ENCODE measurements at regions not wholly inside any gene's neighbourhood (a gene's known extent, or its start where the extent isn't known, plus 50 kb on each side); places are given as distances from the start of the nearest gene placed in this dataset.

DNA sequence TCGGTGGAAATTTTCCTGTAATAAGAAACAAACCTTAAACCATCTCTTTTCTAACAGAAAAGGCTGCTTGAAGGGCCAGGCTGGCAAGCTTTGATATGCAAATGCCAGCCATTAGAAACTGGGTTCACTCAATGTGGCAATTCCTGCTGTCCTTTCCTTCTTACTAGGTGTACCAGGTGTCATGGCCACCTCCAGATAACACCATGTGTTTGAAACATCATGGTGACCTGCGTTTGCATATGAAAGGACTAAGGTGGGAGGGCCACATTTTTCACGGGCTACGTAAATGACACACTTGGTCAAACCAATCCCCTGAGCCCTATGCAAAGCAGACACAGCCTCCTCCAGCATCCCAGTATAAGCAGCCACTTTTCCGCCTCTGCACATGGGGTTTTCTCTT is 789.1 kb upstream of the SLITRK5 start:
- no peak overlapping the region for H3K27ac ChIP-seq
- TF ChIP-seq, protein P1, sequence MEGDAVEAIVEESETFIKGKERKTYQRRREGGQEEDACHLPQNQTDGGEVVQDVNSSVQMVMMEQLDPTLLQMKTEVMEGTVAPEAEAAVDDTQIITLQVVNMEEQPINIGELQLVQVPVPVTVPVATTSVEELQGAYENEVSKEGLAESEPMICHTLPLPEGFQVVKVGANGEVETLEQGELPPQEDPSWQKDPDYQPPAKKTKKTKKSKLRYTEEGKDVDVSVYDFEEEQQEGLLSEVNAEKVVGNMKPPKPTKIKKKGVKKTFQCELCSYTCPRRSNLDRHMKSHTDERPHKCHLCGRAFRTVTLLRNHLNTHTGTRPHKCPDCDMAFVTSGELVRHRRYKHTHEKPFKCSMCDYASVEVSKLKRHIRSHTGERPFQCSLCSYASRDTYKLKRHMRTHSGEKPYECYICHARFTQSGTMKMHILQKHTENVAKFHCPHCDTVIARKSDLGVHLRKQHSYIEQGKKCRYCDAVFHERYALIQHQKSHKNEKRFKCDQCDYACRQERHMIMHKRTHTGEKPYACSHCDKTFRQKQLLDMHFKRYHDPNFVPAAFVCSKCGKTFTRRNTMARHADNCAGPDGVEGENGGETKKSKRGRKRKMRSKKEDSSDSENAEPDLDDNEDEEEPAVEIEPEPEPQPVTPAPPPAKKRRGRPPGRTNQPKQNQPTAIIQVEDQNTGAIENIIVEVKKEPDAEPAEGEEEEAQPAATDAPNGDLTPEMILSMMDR (IDR thresholded peaks at IDR 0.05), result no peak

DNA sequence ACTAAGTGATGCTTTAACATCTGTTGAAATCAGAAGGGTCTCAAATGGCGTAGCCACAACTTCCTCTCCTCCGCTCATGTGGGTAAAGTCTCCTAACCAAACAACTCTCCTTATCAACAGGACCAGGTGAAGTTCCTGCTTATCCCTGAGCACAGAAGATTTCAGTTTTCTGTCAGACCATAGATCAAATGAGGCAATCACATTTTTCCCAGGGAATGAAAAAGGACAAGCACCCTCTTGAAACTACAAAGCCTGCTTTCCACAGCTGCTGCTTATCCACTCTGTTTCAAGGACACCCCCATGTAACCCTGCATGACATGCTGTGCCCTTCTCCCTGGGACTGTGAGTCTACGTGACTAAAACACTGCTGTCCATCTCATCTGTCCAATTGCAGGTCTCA is 788.3 kb upstream of the SLITRK5 start:
- no peak overlapping the region for H3K27ac ChIP-seq

DNA sequence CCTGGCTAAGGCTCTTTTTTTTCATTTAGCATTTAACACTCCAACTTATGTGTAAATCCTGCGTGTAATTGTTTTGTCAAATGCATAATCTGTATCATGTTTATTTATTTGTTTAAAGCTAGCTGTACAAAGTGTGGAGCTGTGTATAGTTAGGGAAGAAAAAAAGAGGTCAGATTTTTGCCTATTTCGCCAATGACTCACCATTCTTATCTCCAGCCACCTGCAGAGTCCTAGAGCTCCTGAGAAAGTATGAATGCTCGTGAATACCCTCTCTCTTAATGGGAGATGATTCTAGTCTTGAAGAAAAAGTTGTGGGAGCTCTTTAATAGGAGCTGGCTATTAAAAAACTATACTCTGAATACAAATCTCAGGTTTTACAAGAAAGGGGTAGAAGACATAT is 778.8 kb upstream of the SLITRK5 start:
- TF ChIP-seq ZFX (IDR thresholded peaks at IDR 0.05; ENCODE audit: borderline replicate concordance), result no peak
- TF ChIP-seq, protein P1 (IDR thresholded peaks at IDR 0.05), result no peak
- H3K27ac ChIP-seq, result no peak overlapping the region

More for the DNA sequence above, 788.3 kb upstream of the SLITRK5 start:
- no peak for TF ChIP-seq ZFX (IDR thresholded peaks at IDR 0.05; ENCODE audit: borderline replicate concordance)
- TF ChIP-seq, protein P1 (IDR thresholded peaks at IDR 0.05), result no peak

DNA sequence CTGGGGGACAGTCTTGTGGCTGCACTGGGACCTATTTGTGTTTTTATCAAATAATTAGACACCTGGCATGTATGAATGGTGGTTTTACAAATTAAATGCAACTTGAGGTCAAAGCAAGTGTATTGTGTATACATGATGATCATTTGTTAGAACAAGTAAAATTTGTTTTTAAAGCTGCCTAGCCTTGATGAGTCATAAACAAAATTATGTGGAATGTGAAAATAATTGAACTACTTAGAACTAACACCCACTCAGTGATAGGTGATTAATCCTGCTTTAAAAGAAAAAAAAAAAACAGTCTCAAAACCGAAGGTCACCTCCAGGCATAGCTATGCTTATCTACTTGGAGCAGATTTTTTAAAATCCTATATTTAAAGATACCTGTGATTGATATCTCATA is 770.3 kb upstream of the SLITRK5 start:
- no peak for TF ChIP-seq ZFX (IDR thresholded peaks at IDR 0.05; ENCODE audit: borderline replicate concordance)
- TF ChIP-seq, protein P1 (IDR thresholded peaks at IDR 0.05), result no peak
- H3K27ac ChIP-seq, result no peak overlapping the region

DNA sequence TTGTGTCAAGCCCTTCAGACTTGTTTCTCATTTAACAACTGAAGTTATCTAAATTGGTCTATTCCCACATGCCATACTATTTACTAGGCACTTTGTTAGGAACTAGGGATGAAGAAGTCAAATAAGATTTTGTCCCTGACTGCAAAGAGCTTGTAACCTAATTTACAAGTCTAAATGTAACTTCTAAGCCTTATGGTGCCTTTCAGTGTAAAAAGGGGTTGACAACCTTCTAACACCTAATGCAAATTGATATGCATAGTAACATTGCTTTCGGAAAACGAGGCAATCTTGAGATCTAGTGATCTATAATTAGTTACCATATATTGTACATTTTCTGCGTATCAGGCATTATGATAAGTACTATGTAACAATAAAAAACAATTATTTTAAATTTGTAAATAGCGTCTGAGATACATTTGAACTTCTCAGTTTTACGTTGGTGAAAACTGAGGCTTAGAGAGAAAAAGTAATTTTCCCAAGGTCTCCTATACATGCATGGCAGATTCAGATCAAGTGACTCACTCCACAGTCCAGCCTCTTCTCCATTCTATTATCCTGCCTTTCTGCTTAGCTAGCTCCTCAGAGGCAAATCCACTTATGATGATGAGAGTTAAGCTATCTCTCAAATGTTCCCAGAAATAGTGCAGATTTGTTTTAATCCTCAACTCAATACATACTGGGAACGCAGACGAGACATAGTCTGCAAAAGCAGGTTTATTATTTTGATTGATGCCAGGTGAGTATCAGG is 764.9 kb upstream of the SLITRK5 start:
- no peak overlapping the region for H3K27ac ChIP-seq
- TF ChIP-seq, protein P1 (IDR thresholded peaks at IDR 0.05), result no peak
- no peak for TF ChIP-seq ZFX (IDR thresholded peaks at IDR 0.05; ENCODE audit: borderline replicate concordance)

DNA sequence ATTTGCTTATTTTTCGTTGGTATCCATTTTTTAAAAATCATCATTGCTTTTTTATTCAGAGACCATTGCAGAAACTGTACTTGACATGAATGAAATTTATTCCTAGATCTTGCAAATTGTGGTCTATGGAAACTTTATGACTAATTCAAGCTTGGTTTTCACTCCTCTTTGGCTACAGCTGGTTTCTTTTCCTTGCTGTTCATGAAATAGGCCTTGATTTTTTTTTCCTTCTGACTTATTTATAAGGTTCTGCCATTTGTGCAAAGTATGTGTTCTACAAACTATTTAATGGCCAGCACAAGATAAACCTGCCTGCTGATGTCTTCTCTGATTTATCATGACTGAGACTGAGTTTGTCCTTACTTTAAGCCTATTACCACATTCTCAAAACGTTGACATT is 764.0 kb upstream of the SLITRK5 start:
- no peak for TF ChIP-seq ZFX (IDR thresholded peaks at IDR 0.05; ENCODE audit: borderline replicate concordance)
- TF ChIP-seq, protein P1 (IDR thresholded peaks at IDR 0.05), result no peak
- H3K27ac ChIP-seq, result no peak overlapping the region

DNA sequence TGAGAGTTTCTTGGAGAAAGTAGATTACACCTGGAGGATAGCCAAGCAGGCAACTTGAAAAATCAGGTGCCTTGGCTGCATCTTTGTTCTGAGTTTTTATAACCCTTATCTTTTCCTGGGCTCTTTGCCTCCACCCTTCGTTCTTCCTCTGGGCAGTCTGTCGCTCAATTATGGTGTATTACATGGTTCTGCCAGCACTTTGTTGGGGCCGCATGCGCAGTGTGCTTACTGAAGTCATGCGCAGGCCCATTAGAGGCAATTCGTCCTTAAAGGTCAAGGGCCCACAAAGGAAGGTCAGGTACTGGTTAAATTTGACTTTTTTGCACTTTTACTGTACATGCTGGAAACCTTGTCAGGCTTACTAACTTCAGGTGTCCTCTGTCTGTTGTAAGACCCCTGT is 761.9 kb upstream of the SLITRK5 start:
- no peak overlapping the region for H3K27ac ChIP-seq
- TF ChIP-seq, protein P1 (IDR thresholded peaks at IDR 0.05), result no peak
- no peak for TF ChIP-seq ZFX (IDR thresholded peaks at IDR 0.05; ENCODE audit: borderline replicate concordance)

Measured in 22Rv1 (cell line).